Fibroblast of pulmonary artery (primary cell): ENCODE measurements at regions not wholly inside any gene's neighbourhood (a gene's known extent, or its start where the extent isn't known, plus 50 kb on each side); places are given as distances from the start of the nearest gene placed in this dataset.

Experiments
- DNase-seq: peaks from one replicate; pipeline ENCODE4 v3.0.0-alpha.2; 2010; ENCODE audit warnings: low read depth
- H3K4me3 ChIP-seq: replicated peaks from 2 replicates; pipeline ENCODE4 v1.5.1; 2011; ENCODE audit warnings: low read depth, mild to moderate bottlenecking, control low read depth, low read length, moderate library complexity
- TF ChIP-seq, protein P1 (sequence below): IDR thresholded peaks from 2 replicates; pipeline ENCODE4 v1.5.1; 2011; ENCODE audit warnings: mild to moderate bottlenecking, control low read depth, low read length, inconsistent platforms; ENCODE audit errors: missing control alignments

DNA sequence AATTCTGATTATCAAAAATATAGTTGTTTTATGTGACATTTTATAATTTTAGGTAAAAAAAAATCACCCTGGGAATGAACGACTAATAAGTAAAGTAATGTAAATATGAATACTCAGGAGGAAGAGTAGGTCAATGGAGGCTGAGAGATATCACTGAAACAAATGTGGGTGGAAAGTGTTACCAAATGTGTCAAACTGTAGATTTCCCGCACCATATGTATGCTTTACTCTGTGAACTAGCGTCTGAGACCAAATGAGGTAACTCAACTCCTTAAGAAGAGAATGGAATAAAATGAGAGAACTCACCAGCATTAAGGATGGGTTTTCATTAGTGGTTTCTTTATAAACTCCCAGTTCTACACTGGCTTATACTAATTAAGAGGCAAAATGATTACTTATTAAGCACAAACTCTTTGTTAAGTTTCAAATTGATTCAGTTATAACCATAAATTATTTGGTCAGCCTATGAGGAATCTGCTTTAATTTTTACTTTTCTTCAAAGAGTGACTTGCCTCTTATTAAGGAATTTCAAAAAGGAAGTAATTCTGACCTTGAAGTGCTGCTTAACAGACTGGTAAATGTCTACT, 784.7 kb upstream of the GJE1 start:
- no peak overlapping the region for H3K4me3 ChIP-seq
- TF ChIP-seq, protein P1, sequence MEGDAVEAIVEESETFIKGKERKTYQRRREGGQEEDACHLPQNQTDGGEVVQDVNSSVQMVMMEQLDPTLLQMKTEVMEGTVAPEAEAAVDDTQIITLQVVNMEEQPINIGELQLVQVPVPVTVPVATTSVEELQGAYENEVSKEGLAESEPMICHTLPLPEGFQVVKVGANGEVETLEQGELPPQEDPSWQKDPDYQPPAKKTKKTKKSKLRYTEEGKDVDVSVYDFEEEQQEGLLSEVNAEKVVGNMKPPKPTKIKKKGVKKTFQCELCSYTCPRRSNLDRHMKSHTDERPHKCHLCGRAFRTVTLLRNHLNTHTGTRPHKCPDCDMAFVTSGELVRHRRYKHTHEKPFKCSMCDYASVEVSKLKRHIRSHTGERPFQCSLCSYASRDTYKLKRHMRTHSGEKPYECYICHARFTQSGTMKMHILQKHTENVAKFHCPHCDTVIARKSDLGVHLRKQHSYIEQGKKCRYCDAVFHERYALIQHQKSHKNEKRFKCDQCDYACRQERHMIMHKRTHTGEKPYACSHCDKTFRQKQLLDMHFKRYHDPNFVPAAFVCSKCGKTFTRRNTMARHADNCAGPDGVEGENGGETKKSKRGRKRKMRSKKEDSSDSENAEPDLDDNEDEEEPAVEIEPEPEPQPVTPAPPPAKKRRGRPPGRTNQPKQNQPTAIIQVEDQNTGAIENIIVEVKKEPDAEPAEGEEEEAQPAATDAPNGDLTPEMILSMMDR, result no peak
- DNase-seq, result no peak

DNA sequence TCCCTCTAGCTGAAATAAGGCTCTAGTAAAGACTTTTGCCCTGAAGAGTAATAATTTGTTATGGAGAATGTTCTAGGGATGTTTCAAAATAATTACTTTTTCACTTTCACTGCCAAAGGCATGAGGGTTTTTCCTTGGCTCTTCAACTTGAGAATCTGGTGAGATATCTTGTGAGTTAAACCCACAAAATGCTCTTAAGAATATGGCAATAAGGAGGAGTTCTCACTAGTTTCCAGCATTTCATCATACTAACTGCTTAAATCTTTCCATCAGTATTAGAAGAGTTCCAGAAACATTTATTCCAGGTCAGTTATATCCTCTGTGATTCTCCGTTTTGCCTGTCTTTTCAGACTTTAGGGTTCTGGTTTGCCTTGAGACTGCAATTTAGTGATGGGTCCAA, 785.6 kb upstream of the GJE1 start:
- TF ChIP-seq, protein P1, result no peak
- peak; percentile 7 for DNase-seq
- no peak overlapping the region for H3K4me3 ChIP-seq

DNA sequence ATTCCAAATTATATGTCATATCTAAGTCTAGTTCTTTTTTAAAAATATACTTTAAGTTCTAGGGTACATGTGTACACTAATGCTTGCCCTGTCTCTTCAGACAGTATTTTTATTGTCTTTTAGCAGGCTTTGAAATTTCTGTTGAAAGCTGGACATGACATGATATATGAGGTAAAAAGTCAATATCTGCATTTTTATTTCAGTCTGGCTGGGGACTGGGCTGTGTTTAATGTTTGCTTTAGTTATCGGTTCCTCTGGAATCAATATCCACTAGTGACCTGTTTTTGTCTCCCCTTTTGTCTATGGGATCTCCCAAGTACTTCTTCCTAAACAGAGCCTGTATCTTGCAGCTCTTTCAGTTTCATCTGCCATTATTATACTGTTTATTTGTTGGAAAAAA, 786.2 kb upstream of the GJE1 start:
- TF ChIP-seq, protein P1, result no peak
- no peak overlapping the region for H3K4me3 ChIP-seq
- DNase-seq, result no peak

DNA sequence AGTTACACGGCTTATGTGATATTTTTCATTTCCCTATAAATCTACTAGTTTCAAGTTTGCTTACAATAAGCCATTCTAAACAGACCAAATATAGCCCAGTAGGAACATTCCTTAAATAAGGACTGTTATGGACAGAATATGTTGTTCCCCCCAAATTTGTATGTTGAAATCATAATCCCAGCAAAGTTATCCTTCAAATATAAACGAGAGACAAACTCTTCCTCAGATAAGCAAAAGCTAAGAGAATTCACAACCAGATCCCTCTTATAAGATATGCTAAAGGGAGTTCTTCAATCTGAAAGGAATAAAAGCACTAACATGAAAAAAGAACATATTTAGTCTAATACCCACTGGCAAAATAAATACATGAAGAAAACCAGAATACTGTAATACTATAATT, 795.5 kb upstream of the GJE1 start:
- no peak for DNase-seq
- TF ChIP-seq, protein P1, result no peak

DNA sequence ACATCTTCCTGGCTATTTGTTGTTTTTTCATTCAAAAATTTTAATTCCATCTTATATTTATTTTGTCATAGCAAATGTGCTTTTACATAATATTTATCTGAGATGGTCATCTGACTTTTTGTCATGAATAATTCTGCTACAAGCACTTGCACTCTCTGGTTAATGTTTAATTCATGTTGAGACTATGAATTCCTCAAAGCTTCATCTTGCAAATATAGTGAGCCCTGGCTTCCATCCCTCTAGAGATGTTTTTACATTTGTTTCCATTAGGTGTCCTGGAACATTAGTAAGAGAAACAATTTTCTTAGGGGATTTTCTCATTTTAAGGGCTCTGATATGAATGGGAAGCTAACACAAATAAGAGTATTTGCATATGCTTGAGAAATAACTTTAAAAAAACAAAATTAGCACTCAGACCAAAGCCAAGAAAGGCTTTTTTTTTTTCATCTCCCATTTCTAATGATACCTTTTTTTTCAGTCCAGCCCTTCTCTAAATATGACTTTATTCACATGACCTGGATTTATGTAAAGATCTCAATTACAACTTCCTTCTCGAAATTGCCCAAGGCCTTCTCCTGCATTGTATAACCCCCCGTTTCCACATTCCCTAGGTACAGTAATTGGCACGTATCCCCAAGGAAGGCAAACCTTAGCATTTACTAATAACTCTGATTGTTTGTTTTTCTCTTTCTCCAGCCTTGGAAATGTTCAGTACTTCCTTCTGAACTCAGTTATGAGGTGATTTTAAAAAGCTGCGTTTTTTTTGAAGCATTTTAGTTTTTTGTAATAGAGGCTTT, 797.0 kb upstream of the GJE1 start:
- no peak for DNase-seq
- TF ChIP-seq, protein P1, result no peak
- no peak overlapping the region for H3K4me3 ChIP-seq

More for the DNA sequence above, 795.5 kb upstream of the GJE1 start:
- no peak overlapping the region for H3K4me3 ChIP-seq

DNA sequence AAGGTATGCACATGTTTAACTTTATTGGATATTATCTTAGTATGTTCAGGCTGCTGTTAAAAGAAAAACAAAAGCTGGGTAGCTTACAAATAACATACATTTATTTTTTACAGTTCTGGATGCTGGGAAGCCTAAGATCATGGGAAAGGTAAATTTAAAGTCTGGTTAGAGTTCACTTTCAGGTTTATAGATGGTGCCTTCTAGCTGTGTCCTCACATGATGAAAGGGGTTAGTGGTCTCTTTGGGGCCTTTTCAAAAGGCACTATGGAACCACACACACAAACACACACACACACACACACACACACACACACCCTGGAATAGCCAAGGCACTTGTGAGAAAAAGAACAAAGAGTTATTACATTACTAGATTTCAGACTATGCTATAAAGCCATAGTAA, 805.8 kb upstream of the GJE1 start:
- TF ChIP-seq, protein P1, result no peak
- peak overlapping the region; percentile 36 for H3K4me3 ChIP-seq
- no peak for DNase-seq
